Caco-2 (cell line): ENCODE measurements at regions not wholly inside any gene's neighbourhood (a gene's known extent, or its start where the extent isn't known, plus 50 kb on each side); places are given as distances from the start of the nearest gene placed in this dataset.

Experiments used
- BruUV-seq: library from RNA; stranded (reverse); fragments of 400-500 nt; replicated peaks from 2 replicates; lab custom pipeline; 2021; lab: Mats Ljungman, UMichigan
- CTCF ChIA-PET: fragments of 300-600 bp; sonication (Branson Sonifier 250); formaldehyde crosslinking; loops from one replicate; lab custom pipeline; 2022; ENCODE audit warnings: antibody characterized with exemption; lab: Charles Lee
- POLR2A ChIA-PET: fragments of 300-600 bp; sonication (Branson Sonifier 250); formaldehyde crosslinking; loops from one replicate; lab custom pipeline; 2022; ENCODE audit warnings: antibody characterized with exemption; lab: Charles Lee
- DNase-seq, 2 experiments: peaks; one replicate each; pipeline versions ENCODE4 v3.0.0 to v3.0.0-alpha.2; 2020 to 2022
- H3K27me3 ChIP-seq: replicated peaks from 2 replicates; pipeline ENCODE4 v1.6.0; 2011; ENCODE audit warnings: low read length; ENCODE audit not compliant: control insufficient read depth, insufficient read depth
- H3K36me3 ChIP-seq: 2 replicates; pipeline ENCODE4 v1.5.1; 2011; ENCODE audit warnings: low read length; ENCODE audit not compliant: control insufficient read depth, insufficient read depth
- H3K4me1 ChIP-seq: fragments of 250-450 bp; sonication (Bioruptor Pico); 2 replicates; pipeline ENCODE4 v1.5.1; 2020; ENCODE audit warnings: mild to moderate bottlenecking
- H3K4me3 ChIP-seq: 2 replicates; pipeline ENCODE4 v1.5.1; 2011; ENCODE audit warnings: low read depth, mild to moderate bottlenecking, control low read depth, low read length
- H3K9me3 ChIP-seq: fragments of 250-450 bp; sonication (Bioruptor Pico); 2 replicates; pipeline ENCODE4 v1.5.1; 2020; ENCODE audit warnings: mild to moderate bottlenecking, moderate library complexity
- H3K27ac Mint-ChIP-seq: one replicate; pipeline ENCODE4 v1.8.0; 2022; ENCODE audit warnings: mixed read lengths; ENCODE audit not compliant: unreplicated experiment
- H3K27me3 Mint-ChIP-seq: one replicate; pipeline ENCODE4 v1.8.0; 2022; ENCODE audit warnings: mixed read lengths; ENCODE audit not compliant: insufficient read depth, unreplicated experiment
- H3K36me3 Mint-ChIP-seq: one replicate; pipeline ENCODE4 v1.8.0; 2022; ENCODE audit warnings: mild to moderate bottlenecking, mixed read lengths; ENCODE audit not compliant: insufficient read depth, unreplicated experiment
- H3K4me1 Mint-ChIP-seq: one replicate; pipeline ENCODE4 v1.8.0; 2022; ENCODE audit warnings: low read depth, mixed read lengths; ENCODE audit not compliant: unreplicated experiment
- H3K4me3 Mint-ChIP-seq: one replicate; pipeline ENCODE4 v1.8.0; 2022; ENCODE audit warnings: mild to moderate bottlenecking, moderate library complexity, mixed read lengths; ENCODE audit not compliant: unreplicated experiment
- H3K9me3 Mint-ChIP-seq: one replicate; pipeline ENCODE4 v1.8.0; 2022; ENCODE audit warnings: mixed read lengths; ENCODE audit not compliant: unreplicated experiment
- CTCF ChIP-seq, 2 experiments: fragments of 200-600 bp in 1 of 2; IDR thresholded peaks; 1 replicate in 1 of 2; 2 replicates in 1 of 2; pipeline versions ENCODE4 v1.5.1 to v1.8.0; 2011 to 2022; ENCODE audit warnings: antibody characterized with exemption in 1 of 2, control low read depth in 1 of 2, inconsistent platforms in 1 of 2, low read depth in 1 of 2, low read length in 1 of 2, mild to moderate bottlenecking in 1 of 2, moderate library complexity in 1 of 2; ENCODE audit not compliant: insufficient read depth in 1 of 2, severe bottlenecking in 1 of 2, unreplicated experiment in 1 of 2
- intact Hi-C: fragments of 100-400 bp; cut with micrococcal nuclease; formaldehyde crosslinking; loops from one replicate; pipeline ENCODE4 v1.10.0; 2022; ENCODE audit not compliant: unreplicated experiment

GRCh38 chr10:130477360-130477759, 341.2 kb downstream of the GLRX3 start:
- no peaks in the 10 kb centered on the region for H3K9me3 ChIP-seq
- peaks cover 7% of the 10 kb centered on the region for H3K27me3 Mint-ChIP-seq
- no peak for DNase-seq
- intact Hi-C loops = no loop called here
- no peak overlapping the region for H3K4me3 ChIP-seq
- no TSS peak for BruUV-seq
- no peak overlapping the region for H3K4me3 Mint-ChIP-seq
- H3K36me3 ChIP-seq = no peaks in the 10 kb centered on the region
- H3K4me1 Mint-ChIP-seq = no peaks in the 10 kb centered on the region
- H3K4me1 ChIP-seq = no peaks in the 10 kb centered on the region
- CTCF ChIA-PET = no interaction called here
- no peaks in the 10 kb centered on the region for H3K27me3 ChIP-seq
- H3K27ac Mint-ChIP-seq = no peak overlapping the region
- TF ChIP-seq CTCF (IDR thresholded peaks at IDR 0.05; ENCODE audit: insufficient read depth in 1 of 2, low read depth in 1 of 2, low read length in 1 of 2, severe bottlenecking in 1 of 2, unreplicated experiment in 1 of 2) = no peak
- POLR2A ChIA-PET = no interaction called here
- H3K9me3 Mint-ChIP-seq = no peaks in the 10 kb centered on the region
- H3K36me3 Mint-ChIP-seq = no peaks in the 10 kb centered on the region

- no peaks in the 10 kb centered on the region for H3K27me3 ChIP-seq
- peaks cover 3% of the 10 kb centered on the region for H3K27me3 Mint-ChIP-seq
Measured at GRCh38 chr10:130479146-130479545, 343.0 kb downstream of the GLRX3 start.

GRCh38 chr10:130479926-130480325, 343.7 kb downstream of the GLRX3 start:
- no peak for DNase-seq
- no peaks in the 10 kb centered on the region for H3K4me1 ChIP-seq
- TF ChIP-seq CTCF (IDR thresholded peaks at IDR 0.05; ENCODE audit: insufficient read depth in 1 of 2, low read depth in 1 of 2, low read length in 1 of 2, severe bottlenecking in 1 of 2, unreplicated experiment in 1 of 2) = no peak
- intact Hi-C loops = no loop called here
- POLR2A ChIA-PET = no interaction called here
- peaks cover 3% of the 10 kb centered on the region for H3K27me3 Mint-ChIP-seq
- H3K4me3 Mint-ChIP-seq = no peak overlapping the region
- CTCF ChIA-PET = no interaction called here
- no peak overlapping the region for H3K4me3 ChIP-seq
- H3K36me3 Mint-ChIP-seq = no peaks in the 10 kb centered on the region
- no peaks in the 10 kb centered on the region for H3K36me3 ChIP-seq
- BruUV-seq = no TSS peak
- no peaks in the 10 kb centered on the region for H3K9me3 ChIP-seq
- no peaks in the 10 kb centered on the region for H3K27me3 ChIP-seq
- H3K4me1 Mint-ChIP-seq = no peaks in the 10 kb centered on the region
- H3K9me3 Mint-ChIP-seq = no peaks in the 10 kb centered on the region
- H3K27ac Mint-ChIP-seq = no peak overlapping the region

More at GRCh38 chr10:130479146-130479545, 343.0 kb downstream of the GLRX3 start:
- H3K4me3 Mint-ChIP-seq = no peak overlapping the region
- no peak for DNase-seq
- H3K4me1 ChIP-seq = no peaks in the 10 kb centered on the region
- no peaks in the 10 kb centered on the region for H3K9me3 ChIP-seq
- no peak for TF ChIP-seq CTCF (IDR thresholded peaks at IDR 0.05; ENCODE audit: insufficient read depth in 1 of 2, low read depth in 1 of 2, low read length in 1 of 2, severe bottlenecking in 1 of 2, unreplicated experiment in 1 of 2)
- H3K27ac Mint-ChIP-seq = no peak overlapping the region
- ChIA-PET POLR2A (no interaction called here), CTCF (no interaction called here)
- H3K4me3 ChIP-seq = no peak overlapping the region
- no peaks in the 10 kb centered on the region for H3K36me3 Mint-ChIP-seq
- no TSS peak for BruUV-seq
- H3K36me3 ChIP-seq = no peaks in the 10 kb centered on the region
- no peaks in the 10 kb centered on the region for H3K9me3 Mint-ChIP-seq
- intact Hi-C loops = no loop called here
- no peaks in the 10 kb centered on the region for H3K4me1 Mint-ChIP-seq
